ENCODE measurements at regions not wholly inside any gene's neighbourhood (a gene's known extent, or its start where the extent isn't known, plus 50 kb on each side); places are given as distances from the start of the nearest gene placed in this dataset.
"Not testable (repeated sequence)": the region's sequence is repeated elsewhere in the genome, so short reads cannot be mapped to it uniquely, and the experiment has no call there.

DNA sequence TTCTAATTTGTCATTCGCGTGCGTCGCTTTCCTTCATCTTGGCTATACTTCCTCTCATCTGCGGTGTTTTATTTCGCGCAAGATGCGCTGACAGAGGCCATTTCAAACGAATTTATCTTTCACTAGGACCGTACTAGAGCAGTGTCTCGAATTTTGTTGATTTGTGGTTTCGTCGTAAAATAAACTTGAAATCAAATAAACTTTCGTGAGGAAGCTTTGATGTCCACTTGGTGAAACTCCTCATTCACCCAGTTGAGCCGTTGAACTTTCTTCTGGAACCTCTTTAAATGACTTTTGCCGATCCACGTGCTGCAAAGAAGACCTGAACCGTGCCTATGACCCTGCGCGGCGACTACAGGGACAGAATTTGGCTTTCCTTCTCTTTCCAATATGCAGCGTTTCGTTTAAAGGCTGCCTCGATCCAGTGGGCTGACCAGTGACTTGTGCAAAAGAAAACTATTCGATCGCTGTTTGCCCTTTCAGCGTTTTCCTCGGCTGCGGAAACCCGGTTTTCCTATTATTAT, 163.9 kb upstream of the PPP1R3A start:
- no peak for DNase-seq (ENCODE audit: low spot score)

- DNase-seq (ENCODE audit: low spot score) = no peak
These were observed 163.0 kb upstream of the PPP1R3A start for GRCh38 chr7:114081606-114082425.

DNA sequence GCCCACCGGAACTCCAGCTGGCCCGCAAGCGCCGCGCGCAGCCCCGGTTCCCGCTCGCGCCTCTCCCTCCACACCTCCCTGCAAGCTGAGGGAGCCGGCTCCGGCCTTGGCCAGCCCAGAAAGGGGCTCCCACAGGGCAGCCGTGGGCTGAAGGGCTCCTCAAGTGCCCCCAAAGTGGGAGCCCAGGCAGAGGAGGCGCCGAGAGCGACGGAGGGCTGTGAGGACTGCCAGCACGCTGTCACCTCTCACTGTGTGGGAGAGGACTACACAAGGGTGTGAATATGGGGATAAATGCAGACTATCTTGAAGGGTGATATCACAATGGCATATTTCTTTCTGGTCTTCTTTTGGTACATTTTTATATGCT, 158.3 kb upstream of the PPP1R3A start:
- not testable (repeated sequence) for DNase-seq (ENCODE audit: low spot score)

DNA sequence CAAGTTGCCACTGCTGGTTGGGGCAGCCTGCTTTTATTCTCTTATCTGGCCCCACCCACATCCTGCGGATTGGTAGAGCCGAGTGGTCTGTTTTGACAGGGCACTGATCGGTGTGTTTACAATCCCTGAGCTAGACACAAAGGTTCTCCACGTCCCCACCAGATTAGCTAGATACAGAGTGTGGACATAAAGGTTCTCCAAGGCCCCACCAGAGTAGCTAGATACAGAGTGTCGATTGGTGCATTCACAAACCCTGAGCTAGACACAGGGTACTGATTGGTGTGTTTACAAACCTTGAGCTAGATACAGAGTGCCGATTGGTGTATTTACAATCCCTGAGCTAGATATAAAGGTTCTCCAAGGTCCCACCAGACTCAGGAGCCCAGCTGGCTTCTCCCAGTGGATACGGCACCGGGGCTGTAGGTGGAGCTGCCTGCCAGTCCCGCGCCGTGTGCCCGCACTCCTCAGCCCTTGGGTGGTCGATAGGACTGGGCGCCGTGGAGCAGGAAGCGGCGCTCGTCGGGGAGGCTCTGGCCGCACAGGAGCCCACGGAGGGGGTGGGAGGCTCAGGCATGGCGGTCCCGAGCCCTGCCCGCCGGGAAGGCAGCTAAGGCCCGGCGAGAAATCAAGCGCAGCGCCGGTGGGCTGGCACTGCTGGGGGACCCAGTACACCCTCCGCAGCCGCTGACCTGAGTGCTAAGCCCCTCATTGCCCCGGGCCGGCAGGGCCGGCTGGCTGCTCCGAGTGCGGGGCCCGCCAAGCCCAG, 157.8 kb upstream of the PPP1R3A start:
- not testable (repeated sequence) for DNase-seq (ENCODE audit: low spot score)

DNA sequence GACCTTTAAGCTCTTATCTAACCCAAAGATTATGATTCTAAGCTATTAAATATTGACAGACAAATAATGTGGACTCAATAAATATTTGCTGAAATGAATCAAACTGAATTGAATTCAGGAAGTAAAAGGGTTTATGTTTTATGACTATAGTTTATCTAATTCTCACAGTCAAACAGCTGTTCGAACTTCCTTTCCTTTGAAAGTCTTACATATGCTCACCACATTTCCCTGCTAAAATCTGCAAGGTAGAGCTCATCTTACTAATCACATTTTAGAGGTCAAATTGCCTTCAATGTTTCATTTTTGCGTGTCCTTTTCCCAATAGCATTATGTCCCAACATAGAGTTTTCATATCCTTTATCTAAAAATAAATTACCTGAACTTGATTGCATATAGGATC, 154.9 kb upstream of the PPP1R3A start:
- no peak for DNase-seq (ENCODE audit: low spot score)

DNA sequence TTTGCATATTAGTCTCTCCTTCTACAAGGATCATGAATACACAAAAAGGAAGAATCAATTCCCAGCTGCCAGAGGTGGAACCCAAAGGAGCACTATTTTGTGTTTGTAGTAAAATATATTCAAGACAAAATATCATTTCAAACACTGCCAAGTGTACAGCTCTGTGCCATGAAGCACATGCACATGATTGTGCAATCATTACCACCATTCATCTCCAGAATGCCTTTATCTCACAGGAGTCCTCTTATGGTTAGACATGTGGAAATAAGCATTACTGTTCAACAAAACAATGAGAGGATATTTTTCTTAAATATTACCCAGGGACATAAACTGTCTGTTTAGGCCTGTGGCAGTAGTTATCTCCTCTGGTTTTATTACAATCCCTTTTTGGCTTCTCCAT, 151.4 kb upstream of the PPP1R3A start:
- DNase-seq (ENCODE audit: low spot score) = no peak

DNA sequence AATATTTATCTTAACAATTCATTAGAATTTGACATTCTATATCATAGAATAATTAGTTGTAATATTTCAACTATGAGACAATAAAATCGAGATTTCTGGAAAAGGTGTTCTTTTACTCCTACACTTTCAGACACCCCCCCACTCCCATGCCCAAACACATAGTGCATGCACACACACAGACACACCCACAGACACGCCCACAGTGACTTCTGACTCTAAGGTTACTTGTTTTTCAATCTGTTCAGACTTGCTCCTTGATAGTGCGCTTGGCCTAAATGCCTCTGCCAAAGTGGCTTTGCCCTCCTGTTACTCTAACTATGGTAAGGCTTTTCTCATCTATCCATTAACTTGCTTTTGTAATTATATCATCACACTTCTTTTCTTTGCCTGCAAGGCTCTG, 144.0 kb upstream of the PPP1R3A start:
- no peak for DNase-seq (ENCODE audit: low spot score)

- no peak for DNase-seq (ENCODE audit: low spot score)
These were observed 133.1 kb upstream of the PPP1R3A start for GRCh38 chr7:114051871-114052331.

- no peak for DNase-seq (ENCODE audit: low spot score)
These were observed 131.8 kb upstream of the PPP1R3A start for GRCh38 chr7:114050571-114050970.

DNA sequence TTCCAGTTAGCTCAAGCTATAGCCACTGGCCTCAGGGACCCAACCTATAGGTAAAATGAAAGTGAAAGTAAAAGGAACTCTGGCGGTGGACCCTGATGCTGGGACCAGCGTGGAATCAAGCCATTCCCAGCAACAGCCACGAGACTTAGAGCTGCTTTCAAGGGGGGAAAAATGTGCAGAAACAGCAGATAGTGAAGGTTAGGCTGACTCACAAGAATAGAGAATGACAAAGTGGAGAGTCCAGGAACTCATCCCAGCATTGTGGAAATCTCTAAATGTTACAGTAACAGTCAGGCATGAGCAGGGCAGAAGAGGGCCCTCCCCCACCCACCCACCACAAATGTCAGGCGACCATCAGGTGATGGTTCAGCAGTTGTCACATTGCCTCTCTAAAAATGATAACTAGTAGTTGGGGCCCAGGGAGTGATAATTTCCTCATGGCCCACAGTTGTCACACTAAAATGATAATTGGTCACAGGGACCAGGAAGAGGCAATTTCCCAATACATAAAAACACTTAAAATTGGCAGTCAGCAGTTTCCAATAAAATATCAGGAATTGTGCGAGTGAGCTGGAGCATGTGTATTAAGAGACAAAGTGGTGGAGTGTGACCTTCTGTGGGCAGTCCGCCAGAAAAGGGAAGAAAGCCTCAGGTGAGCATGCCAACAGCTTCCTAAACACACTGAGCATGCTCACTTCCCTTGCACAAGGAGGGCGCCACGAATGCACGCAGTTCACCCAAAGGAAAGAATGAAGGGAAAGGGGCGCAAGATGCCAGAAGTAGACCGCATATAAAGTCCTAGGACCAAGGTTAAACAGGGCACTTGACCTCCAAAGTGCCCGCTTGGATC, 129.8 kb upstream of the PPP1R3A start:
- DNase-seq (ENCODE audit: low spot score) = no peak

DNA sequence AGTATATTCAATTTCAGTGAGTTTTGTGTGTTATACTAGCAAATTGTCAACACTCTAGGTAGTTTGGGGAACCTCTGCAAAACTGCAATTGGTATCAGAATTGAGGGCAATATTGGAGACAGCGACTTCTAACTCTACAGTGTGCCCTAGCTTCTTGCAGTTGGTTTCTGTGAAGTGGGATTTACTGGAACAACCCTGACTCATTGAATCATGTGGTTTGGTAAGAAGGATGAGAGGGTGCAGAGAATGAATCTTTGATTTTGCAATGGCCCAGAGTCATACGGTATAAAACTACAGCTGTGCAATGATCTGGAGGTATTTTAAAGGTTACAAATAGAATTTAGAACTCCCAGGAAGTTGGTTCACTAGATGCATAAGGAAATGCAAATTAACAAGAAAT, 129.1 kb upstream of the PPP1R3A start:
- DNase-seq (ENCODE audit: low spot score) = peak; percentile 5

DNA sequence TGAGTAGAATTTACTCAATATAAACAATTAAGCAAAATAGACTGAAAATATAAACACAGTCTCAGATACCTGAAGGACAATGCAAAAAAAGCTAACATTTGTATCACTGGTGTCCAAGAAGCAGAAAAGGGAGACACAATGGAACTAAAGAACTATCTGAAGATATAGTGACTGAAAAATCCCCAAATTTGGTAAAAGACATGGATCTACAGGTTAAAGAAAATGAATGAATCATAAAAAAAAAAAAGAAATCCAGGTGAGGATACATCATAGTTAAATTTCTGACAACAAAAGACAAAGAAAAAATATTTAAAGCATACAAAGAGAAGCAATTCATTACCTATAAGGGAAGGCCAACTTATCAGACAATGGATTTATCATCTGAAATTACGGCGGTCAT, 114.7 kb upstream of the PPP1R3A start:
- DNase-seq (ENCODE audit: low spot score) = no peak

DNA sequence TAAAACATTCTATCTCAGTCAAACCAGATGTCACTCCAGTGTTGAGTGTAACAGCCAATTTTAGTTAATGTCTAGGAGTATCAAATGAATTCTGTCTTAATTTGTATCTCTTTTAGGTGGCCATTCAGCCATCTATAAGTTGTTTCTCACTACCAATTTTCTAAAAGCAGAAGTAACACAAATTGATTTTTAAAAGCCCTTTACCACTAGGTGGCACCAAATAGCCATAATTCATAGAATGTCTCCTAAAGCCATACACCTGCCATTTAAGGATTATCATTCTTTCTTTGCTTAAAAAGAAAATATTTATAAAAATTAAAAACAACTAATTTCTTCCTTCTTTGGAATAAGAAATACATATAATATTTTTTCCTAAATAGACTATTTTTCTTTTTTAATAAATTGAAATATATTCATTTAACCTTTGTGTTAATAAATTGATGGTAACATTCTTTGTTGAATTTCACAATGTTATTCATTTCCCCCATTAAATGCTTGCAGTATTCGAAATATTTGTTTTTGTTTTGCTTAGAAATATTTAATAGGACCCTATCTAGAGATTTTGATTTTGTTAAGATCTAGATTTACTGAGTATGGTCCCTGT, 107.8 kb upstream of the PPP1R3A start:
- peak; percentile 53 for DNase-seq (ENCODE audit: low spot score)

GRCh38 chr7:114021135-114021534, 102.3 kb upstream of the PPP1R3A start:
- DNase-seq (ENCODE audit: low spot score) = no peak

DNA sequence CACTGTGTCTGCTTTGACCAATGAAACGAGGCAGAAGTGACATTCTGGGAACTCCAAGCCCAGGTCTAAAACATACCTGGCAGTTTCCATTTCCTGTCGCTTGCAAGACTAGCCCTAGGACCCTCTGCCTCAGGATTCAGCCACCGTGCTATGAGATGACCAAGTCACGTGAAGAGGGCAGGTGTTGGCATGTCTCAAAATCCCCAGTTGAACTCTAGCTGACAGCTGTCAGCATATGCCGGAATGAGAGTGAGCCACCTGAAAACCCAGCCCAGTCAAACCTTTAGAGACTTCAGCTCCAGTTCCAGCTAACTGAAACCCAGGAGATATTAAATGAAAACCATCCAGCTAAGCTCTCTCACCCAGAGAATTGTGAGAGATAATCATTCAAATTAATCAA, 89.9 kb upstream of the PPP1R3A start:
- no peak for DNase-seq (ENCODE audit: low spot score)

DNA sequence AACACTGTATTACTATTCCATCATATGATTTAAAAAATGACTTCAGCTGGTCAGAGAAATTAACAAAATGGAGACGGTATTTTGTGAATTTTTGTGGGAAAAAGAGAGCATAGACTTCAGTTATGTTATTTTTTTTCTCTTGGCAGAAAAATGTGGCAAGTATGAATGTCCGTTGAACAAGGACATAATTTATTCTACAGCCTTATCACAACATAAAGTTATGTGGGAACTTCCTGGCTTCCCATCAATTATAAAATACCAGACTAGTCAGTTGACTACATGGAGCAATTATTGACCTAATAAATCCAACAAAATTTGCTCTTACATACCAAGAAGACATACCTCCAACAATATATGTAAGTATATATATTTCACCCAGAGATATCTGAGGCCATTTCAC, 88.6 kb upstream of the PPP1R3A start:
- DNase-seq (ENCODE audit: low spot score) = no peak

- DNase-seq (ENCODE audit: low spot score) = no peak
These were observed 80.1 kb upstream of the PPP1R3A start for GRCh38 chr7:113998934-113999333.

GRCh38 chr7:113996405-113996804, 77.6 kb upstream of the PPP1R3A start:
- no peak for DNase-seq (ENCODE audit: low spot score)

- no peak for DNase-seq (ENCODE audit: low spot score)
These were observed 67.4 kb upstream of the PPP1R3A start for GRCh38 chr7:113986216-113986615.

DNA sequence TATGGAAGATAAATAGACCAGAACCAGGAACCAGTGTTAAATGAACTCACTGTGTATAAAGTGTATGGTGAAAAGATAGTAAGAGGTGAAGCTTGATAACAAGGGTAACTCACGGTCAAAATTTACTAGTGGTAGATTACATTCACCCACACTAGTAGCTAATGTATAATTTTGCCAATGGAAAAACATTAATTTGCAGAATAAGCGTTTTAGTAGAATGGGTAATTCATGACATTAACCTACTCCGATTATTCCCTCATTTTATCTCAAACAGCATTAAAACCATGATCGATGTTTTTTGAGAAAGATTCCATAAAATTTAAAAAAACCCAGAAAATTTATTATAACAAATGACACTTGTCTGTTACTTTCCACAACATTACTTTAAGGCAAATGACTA, 57.7 kb upstream of the PPP1R3A start:
- DNase-seq (ENCODE audit: low spot score) = no peak

- no peak for DNase-seq (ENCODE audit: low spot score)
These were observed 49.9 kb upstream of the PPP1R3A start for GRCh38 chr7:113968713-113969112.

All from CD4-positive, alpha-beta T cell treated with Interleukin-6 at 100 ng/mL for 8 hours (primary cell).